ENCODE measurements at regions not wholly inside any gene's neighbourhood (a gene's known extent, or its start where the extent isn't known, plus 50 kb on each side); places are given as distances from the start of the nearest gene placed in this dataset.

DNA sequence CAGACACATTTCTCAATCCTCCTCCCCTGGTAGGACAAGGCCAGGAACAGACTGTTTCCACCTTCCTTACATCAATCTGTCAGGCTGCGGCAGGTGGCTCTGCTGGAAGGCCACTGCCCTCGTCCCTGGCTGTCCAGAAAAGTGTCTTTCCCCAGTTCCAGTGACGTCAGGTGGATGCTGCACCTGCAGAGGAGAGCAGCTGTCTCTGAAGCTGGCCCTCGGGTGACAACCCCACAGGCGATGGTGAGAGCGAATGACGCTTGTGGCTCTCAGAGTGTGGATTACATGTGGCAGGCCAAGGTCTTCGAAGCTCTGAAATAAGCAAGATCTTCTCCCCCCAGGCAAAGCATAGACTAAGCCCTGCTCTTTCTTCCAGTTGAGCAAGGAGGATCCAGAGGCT is 146.9 kb upstream of the RET start:
- intact Hi-C loops (cut with DNase I), result no loop called here
- 88 to 91% methylated on average over 8 of the region's 8 CpGs for WGBS, 2 donors
- Histone ChIP-seq H3K27me3 (peaks cover 23 to 92% (median 62%) of the 10 kb centered on the region in 7 donors), H3K9me3 (no peaks in the 10 kb centered on the region), H3K36me3 (no peaks in the 10 kb centered on the region), H3K4me3 (no peak overlapping the region), H3K27ac (no peak overlapping the region), H3K4me1 (peaks cover 7 to 16% (median 15%) of the 10 kb centered on the region in 9 donors)
- no peak for ATAC-seq
- DNase-seq, result no peak
- TF ChIP-seq, protein P1, sequence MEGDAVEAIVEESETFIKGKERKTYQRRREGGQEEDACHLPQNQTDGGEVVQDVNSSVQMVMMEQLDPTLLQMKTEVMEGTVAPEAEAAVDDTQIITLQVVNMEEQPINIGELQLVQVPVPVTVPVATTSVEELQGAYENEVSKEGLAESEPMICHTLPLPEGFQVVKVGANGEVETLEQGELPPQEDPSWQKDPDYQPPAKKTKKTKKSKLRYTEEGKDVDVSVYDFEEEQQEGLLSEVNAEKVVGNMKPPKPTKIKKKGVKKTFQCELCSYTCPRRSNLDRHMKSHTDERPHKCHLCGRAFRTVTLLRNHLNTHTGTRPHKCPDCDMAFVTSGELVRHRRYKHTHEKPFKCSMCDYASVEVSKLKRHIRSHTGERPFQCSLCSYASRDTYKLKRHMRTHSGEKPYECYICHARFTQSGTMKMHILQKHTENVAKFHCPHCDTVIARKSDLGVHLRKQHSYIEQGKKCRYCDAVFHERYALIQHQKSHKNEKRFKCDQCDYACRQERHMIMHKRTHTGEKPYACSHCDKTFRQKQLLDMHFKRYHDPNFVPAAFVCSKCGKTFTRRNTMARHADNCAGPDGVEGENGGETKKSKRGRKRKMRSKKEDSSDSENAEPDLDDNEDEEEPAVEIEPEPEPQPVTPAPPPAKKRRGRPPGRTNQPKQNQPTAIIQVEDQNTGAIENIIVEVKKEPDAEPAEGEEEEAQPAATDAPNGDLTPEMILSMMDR (IDR thresholded peaks at IDR 0.05), result no peak

DNA sequence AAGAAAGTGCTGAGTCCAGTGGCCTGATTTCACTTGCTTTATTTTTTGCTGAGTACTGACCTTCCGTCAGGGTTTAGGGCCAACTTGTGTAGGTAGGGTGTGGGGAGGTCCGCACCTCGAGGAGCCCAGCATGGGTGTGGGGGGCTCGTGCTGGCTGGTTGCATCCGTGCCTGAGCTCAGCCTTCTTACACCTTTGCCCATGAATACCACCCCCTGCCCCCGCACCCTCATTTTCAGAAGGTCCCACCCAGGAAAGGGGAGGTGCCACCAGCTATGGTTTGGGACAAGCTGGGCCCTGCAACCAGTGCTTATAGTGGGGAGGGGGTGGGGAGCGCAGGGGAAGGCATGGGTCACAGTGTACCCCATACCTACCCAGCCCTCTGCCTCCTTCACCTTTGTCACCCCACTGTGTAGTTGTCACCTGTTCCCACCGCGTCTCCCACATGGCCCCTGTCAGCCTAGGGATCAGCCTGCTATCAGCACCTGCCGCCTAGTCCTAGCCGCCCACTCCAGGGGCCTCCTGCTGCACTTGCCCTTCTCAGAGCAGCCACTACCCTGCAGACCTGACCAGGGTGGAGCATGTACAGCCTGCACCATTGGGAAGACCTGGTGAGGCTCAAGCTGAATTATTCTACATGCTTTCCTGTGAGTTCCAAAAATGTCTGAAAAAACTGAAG is 146.2 kb upstream of the RET start:
- no peak overlapping the region for H3K27ac ChIP-seq
- no peak overlapping the region for H3K4me3 ChIP-seq
- H3K27me3 ChIP-seq, result peaks cover 23 to 96% (median 62%) of the 10 kb centered on the region in 7 donors
- ATAC-seq (no peak), DNase-seq (no peak)
- H3K4me1 ChIP-seq, result peaks cover 7 to 16% (median 15%) of the 10 kb centered on the region in 9 donors
- WGBS, 2 donors, result 82 to 83% methylated on average over 10 to 11 of the region's 11 CpGs
- intact Hi-C loops (cut with DNase I), result no loop called here
- TF ChIP-seq, protein P1 (IDR thresholded peaks at IDR 0.05), result no peak
- H3K9me3 ChIP-seq, result no peaks in the 10 kb centered on the region
- H3K36me3 ChIP-seq, result no peaks in the 10 kb centered on the region

DNA sequence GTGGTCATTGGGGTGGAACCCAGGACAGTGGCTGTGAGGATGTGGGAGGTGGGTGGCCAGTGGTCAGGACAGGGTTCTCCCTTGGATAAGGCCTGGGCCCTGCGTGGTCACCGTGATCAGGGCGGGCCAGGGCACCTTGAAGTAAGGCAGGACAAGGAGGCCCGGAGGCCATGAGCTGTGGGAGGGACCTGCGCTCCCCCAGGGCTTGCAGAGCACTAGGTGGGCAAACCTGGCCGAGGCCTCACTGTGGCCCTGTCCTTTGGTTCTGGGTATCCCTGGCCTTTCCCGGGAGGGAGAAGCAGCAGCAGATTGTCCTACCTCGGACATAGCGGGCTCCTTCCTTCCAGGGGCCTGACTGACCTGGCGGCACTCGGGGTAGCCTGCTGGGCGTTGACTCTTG is 144.8 kb upstream of the RET start:
- H3K27ac ChIP-seq, result no peak overlapping the region
- no peaks in the 10 kb centered on the region for H3K36me3 ChIP-seq
- WGBS, 2 donors, result 94 to 95% methylated on average over 12 of the region's 12 CpGs
- TF ChIP-seq, protein P1 (IDR thresholded peaks at IDR 0.05), result no peak
- H3K9me3 ChIP-seq, result no peaks in the 10 kb centered on the region
- peaks cover 7 to 16% (median 15%) of the 10 kb centered on the region in 9 donors for H3K4me1 ChIP-seq
- intact Hi-C loops (cut with DNase I), result no loop called here
- ATAC-seq (no peak), DNase-seq (no peak)
- peaks cover 23 to 95% (median 62%) of the 10 kb centered on the region in 7 donors for H3K27me3 ChIP-seq
- no peak overlapping the region for H3K4me3 ChIP-seq

DNA sequence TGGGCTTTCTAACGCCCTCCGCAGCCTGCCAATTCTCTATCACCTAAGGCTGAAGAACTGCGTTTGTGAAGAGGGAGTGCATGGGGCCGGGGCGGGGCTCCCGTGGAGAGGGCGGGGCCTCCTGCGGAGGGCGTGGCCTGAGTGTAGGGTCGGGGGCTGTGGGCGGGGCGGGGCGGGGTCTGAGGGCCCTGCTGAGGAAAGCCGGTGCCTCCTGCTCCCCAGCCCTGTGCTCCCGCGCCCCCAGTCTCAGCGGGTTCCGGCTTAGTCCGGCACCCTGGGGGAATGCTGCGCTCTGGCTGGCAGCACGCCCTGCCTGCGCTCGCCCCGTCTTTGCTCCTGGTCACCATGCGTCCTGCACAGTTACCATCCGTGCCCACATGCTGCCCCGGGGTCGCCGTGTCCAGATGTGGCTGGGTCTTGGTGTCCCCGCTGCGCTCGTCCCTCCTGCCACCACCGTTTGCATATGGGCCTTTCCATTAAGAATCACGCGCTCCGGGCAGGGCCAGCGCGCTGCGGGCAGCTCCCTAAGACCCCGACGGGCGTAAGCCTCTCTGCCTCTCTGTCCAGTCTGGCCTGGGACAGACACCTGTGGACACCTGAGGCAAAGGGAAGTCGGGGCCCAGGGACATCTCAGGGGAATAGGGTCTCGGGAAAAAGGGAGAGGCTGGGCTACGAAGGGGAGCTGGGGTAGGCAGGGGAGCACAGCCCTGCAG is 144.0 kb upstream of the RET start:
- Histone ChIP-seq H3K27me3 (peaks cover 23 to 91% (median 60%) of the 10 kb centered on the region in 7 donors), H3K36me3 (no peaks in the 10 kb centered on the region), H3K9me3 (no peaks in the 10 kb centered on the region), H3K27ac (no peak overlapping the region), H3K4me1 (peaks cover 7 to 16% (median 15%) of the 10 kb centered on the region in 9 donors), H3K4me3 (peak overlapping the region in 8 of 10 donors; percentile 15 to 39 (median 28))
- intact Hi-C loops (cut with DNase I), result no loop called here
- 2% methylated on average over 45 of the region's 45 CpGs for WGBS, 2 donors
- ATAC-seq (peak in 6 of 8 donors; percentile 9 to 40 (median 20)), DNase-seq (no peak)
- TF ChIP-seq, protein P1 (IDR thresholded peaks at IDR 0.05), result no peak
